OCI-LY3 (cell line): ENCODE measurements at regions not wholly inside any gene's neighbourhood (a gene's known extent, or its start where the extent isn't known, plus 50 kb on each side); places are given as distances from the start of the nearest gene placed in this dataset.

Experiments
- CTCF ChIP-seq: fragments of 200-600, 300-600 bp; sonication (generic); IDR thresholded peaks from 2 replicates; pipeline ENCODE4 v1.5.1; 2014; ENCODE audit warnings: antibody characterized with exemption, low read length, low read depth
- EZH2phosphoT487 ChIP-seq: fragments of 200-600 bp; shearing (Covaris generic); IDR thresholded peaks from 2 replicates; pipeline ENCODE4 v1.6.1; 2018; ENCODE audit warnings: antibody characterized with exemption, mixed run types, low read depth

DNA sequence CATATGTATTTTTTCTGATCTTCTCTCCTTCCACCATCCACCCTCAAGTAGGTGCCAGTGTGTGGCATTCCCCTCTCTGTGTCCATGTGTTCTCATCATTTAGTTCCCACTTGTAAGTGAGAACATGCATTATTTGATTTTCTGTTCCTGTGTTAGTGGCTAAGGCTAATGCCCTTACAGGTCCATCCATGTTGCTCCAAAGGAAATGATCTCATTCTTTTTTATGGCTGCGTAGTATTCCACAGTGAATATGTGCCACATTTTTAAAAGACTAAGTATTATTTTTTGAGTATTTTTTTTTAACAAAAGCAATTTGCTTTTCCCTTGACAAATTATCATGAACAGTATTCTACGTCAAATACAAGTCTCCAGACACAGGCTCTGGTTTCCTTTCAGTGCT is 86.4 kb upstream of the ZNF746 start:
- no peak for TF ChIP-seq CTCF
- no peak for TF ChIP-seq EZH2phosphoT487
